Activated CD8-positive, alpha-beta T cell treated with anti-CD3 and anti-CD28 coated beads for 36 hours (primary cell): ENCODE measurements at regions not wholly inside any gene's neighbourhood (a gene's known extent, or its start where the extent isn't known, plus 50 kb on each side); places are given as distances from the start of the nearest gene placed in this dataset.

Experiments
- ATAC-seq: fragments of 200-7000 bp; cut with Tn5 transposase; one replicate; pipeline ENCODE4 v1.10.0; 2021; ENCODE audit warnings: mild to moderate bottlenecking, moderate library complexity
- CTCF ChIA-PET: fragments of 350-600 bp; sonication (Branson Sonifier 250); formaldehyde crosslinking; loops from one replicate; lab custom pipeline; 2021; ENCODE audit warnings: antibody characterized with exemption; lab: Charles Lee
- POLR2A ChIA-PET: fragments of 350-600 bp; sonication (Branson Sonifier 250); formaldehyde crosslinking; loops from one replicate; lab custom pipeline; 2021; ENCODE audit warnings: antibody characterized with exemption; lab: Charles Lee
- DNase-seq: peaks from one replicate; pipeline ENCODE4 v3.0.0-alpha.2; 2020
- H3K27ac Mint-ChIP-seq: one replicate; pipeline ENCODE4 v1.8.0; 2021; ENCODE audit warnings: mild to moderate bottlenecking, mixed read lengths
- H3K27me3 Mint-ChIP-seq: one replicate; pipeline ENCODE4 v1.8.0; 2021; ENCODE audit warnings: mixed read lengths
- H3K36me3 Mint-ChIP-seq: one replicate; pipeline ENCODE4 v1.8.0; 2021; ENCODE audit warnings: low read depth, mixed read lengths
- H3K4me1 Mint-ChIP-seq: one replicate; pipeline ENCODE4 v1.8.0; 2021; ENCODE audit warnings: low read depth, mixed read lengths
- H3K4me3 Mint-ChIP-seq: one replicate; pipeline ENCODE4 v1.8.0; 2021; ENCODE audit warnings: mild to moderate bottlenecking, moderate library complexity, mixed read lengths
- H3K9me3 Mint-ChIP-seq: one replicate; pipeline ENCODE4 v1.8.0; 2021; ENCODE audit warnings: mixed read lengths
- intact Hi-C: fragments of 100-400 bp; cut with micrococcal nuclease; formaldehyde crosslinking; loops from one replicate; pipeline ENCODE4 v1.10.0; 2022
- TF ChIP-seq, protein P1 (sequence below): fragments of 200-600 bp; IDR thresholded peaks from one replicate; pipeline ENCODE4 v1.8.0; 2022; ENCODE audit warnings: antibody characterized with exemption, mild to moderate bottlenecking

DNA sequence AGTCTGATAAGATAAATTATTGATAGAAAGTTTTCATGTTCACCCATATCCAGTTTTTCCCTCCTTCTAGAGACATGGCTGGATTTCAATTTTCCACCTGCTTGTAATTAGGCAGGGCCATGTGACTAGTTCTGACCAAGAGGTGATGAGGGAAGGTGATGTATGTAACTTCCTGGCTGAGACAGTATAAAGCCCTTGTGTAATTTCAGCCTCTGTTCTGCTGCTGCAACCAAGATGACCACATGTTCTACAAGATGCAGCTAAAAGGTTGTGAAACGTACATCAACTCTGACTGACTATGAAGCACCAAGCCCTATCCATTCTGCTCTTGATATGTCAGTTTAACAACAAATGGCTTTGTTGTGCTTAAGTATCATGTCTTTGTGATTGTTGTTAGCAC, 376.5 kb upstream of the DAB2 start:
- POLR2A ChIA-PET, result no interaction called here
- CTCF ChIA-PET, result no interaction called here
- TF ChIP-seq, protein P1, sequence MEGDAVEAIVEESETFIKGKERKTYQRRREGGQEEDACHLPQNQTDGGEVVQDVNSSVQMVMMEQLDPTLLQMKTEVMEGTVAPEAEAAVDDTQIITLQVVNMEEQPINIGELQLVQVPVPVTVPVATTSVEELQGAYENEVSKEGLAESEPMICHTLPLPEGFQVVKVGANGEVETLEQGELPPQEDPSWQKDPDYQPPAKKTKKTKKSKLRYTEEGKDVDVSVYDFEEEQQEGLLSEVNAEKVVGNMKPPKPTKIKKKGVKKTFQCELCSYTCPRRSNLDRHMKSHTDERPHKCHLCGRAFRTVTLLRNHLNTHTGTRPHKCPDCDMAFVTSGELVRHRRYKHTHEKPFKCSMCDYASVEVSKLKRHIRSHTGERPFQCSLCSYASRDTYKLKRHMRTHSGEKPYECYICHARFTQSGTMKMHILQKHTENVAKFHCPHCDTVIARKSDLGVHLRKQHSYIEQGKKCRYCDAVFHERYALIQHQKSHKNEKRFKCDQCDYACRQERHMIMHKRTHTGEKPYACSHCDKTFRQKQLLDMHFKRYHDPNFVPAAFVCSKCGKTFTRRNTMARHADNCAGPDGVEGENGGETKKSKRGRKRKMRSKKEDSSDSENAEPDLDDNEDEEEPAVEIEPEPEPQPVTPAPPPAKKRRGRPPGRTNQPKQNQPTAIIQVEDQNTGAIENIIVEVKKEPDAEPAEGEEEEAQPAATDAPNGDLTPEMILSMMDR, result no peak
- H3K4me3 Mint-ChIP-seq, result no peak overlapping the region
- ATAC-seq (no peak), DNase-seq (no peak)
- H3K36me3 Mint-ChIP-seq, result no peaks in the 10 kb centered on the region
- no peaks in the 10 kb centered on the region for H3K9me3 Mint-ChIP-seq
- intact Hi-C loops, result no loop called here
- no peaks in the 10 kb centered on the region for H3K4me1 Mint-ChIP-seq
- no peak overlapping the region for H3K27ac Mint-ChIP-seq
- peaks cover under 1% of the 10 kb centered on the region for H3K27me3 Mint-ChIP-seq

DNA sequence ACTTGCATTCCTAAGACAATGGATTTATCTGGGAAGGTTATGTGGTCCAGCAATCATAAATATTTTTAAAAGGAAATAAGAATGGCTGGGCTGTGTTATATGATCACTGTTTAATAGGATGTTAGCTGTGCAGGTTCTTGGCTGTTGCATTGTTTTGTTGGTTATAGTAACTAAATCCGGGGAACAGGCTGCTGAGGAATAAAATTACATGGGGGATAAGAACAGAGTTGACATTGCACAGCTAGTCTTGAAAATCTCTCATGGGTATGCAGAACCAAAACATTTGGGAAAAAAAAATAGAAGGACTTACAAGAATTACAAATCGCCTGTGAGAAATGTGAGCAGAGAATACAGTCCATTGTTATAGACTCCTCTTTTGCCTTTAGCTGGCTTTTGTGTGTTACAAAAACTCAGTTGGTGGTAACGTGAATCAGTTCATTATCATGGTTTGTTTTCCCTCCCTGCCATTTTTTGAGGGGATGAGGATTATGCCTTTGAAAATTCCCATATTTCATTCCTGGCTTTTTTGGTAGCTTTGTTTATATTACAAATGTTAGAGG, 375.3 kb upstream of the DAB2 start:
- H3K4me1 Mint-ChIP-seq, result no peaks in the 10 kb centered on the region
- ATAC-seq, result no peak
- DNase-seq, result no peak
- no peaks in the 10 kb centered on the region for H3K9me3 Mint-ChIP-seq
- no peak overlapping the region for H3K4me3 Mint-ChIP-seq
- TF ChIP-seq, protein P1, result no peak
- peaks cover 2% of the 10 kb centered on the region for H3K27me3 Mint-ChIP-seq
- ChIA-PET POLR2A (no interaction called here), CTCF (no interaction called here)
- no peaks in the 10 kb centered on the region for H3K36me3 Mint-ChIP-seq
- H3K27ac Mint-ChIP-seq, result no peak overlapping the region
- intact Hi-C loops, result no loop called here

DNA sequence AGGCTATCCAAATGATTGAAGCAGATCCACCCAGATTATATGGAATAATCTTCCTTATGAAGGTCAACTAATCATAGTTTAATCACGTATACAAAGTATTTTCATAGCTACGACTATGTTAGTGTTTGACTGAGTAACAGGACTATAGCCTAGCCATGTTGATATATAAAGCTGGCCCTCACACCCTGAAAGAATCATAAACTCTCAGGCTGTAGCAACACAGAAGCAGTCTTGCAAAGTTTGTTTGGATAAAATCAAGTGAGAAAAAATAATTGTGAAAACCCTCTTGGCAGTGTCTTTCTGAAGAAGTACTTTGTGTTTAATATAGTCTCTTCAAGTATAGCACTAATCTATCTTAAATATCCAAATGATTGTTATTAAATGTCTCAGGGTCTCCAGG, 374.5 kb upstream of the DAB2 start:
- H3K27ac Mint-ChIP-seq, result no peak overlapping the region
- CTCF ChIA-PET, result no interaction called here
- intact Hi-C loops, result no loop called here

DNA sequence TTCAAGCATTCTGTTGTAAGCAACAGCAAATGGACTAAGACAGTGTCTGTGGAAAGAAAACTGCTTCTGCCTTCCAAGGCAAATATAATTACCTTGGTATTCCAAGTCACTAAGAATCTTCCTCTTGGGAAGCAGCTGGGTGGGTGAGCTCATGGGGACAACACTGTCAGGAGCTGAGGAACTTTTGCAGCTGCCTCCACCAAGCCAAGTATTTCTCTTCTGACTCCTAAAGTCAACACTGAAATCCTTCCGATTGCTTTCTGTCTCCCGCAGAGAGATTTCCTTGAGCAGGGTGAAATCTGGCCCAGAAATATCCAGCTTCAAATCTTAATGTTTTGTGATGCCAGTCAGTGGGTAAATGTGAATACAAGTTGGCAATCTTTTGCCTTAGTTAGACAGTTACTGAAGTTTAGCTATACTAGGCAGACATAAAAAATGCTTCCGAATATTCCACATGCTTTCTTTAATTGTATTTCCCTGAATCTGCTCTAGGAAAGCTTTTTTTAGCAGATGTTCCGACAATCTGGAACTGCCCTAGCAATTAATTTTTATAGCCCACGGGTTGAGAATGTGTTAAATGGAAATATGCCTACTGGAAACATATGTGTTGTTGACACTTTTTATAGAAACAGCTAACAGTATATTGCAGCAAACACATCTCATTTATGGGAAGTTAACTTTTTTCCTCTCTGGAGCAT, 369.9 kb upstream of the DAB2 start:
- TF ChIP-seq, protein P1, result no peak
- intact Hi-C loops, result no loop called here
- Mint-ChIP-seq H3K4me1 (no peaks in the 10 kb centered on the region), H3K27me3 (peaks cover 3% of the 10 kb centered on the region), H3K4me3 (no peak overlapping the region), H3K36me3 (no peaks in the 10 kb centered on the region), H3K9me3 (no peaks in the 10 kb centered on the region), H3K27ac (no peak overlapping the region)
- DNase-seq (no peak), ATAC-seq (no peak)
- CTCF ChIA-PET, result no interaction called here
- POLR2A ChIA-PET, result no interaction called here

More for the DNA sequence above, 374.5 kb upstream of the DAB2 start:
- no peak for ATAC-seq
- POLR2A ChIA-PET, result no interaction called here
- TF ChIP-seq, protein P1, result no peak
- no peak for DNase-seq
- Mint-ChIP-seq H3K9me3 (no peaks in the 10 kb centered on the region), H3K4me3 (no peak overlapping the region), H3K4me1 (no peaks in the 10 kb centered on the region), H3K27me3 (peaks cover 2% of the 10 kb centered on the region), H3K36me3 (no peaks in the 10 kb centered on the region)

DNA sequence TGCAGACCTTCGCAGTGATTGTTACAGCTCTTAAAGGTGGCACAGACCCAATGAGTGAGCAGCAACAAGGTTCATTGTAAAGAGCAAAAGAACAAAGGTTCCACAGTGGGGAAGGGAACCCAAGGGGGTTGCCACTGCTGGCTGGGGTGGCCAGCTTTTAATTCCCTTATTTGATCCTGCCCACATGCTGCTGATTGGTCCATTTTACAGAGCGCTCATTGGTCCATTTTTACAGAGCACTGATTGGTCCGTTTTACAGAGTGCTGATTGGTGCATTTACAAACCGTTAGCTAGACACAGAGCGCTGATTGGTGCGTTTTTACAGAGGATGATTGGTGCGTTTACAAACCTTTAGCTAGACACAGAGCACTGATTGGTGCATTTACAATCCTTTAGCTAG, 360.6 kb upstream of the DAB2 start:
- TF ChIP-seq, protein P1, result no peak
- intact Hi-C loops, result no loop called here
- no peaks in the 10 kb centered on the region for H3K36me3 Mint-ChIP-seq
- peaks cover 1% of the 10 kb centered on the region for H3K27me3 Mint-ChIP-seq
- no peaks in the 10 kb centered on the region for H3K4me1 Mint-ChIP-seq
- ATAC-seq (no peak), DNase-seq (no peak)
- ChIA-PET CTCF (no interaction called here), POLR2A (no interaction called here)
- H3K27ac Mint-ChIP-seq, result no peak overlapping the region
- peaks cover 10% of the 10 kb centered on the region for H3K9me3 Mint-ChIP-seq
- no peak overlapping the region for H3K4me3 Mint-ChIP-seq
